IMR-90 (cell line): ENCODE measurements at regions not wholly inside any gene's neighbourhood (a gene's known extent, or its start where the extent isn't known, plus 50 kb on each side); places are given as distances from the start of the nearest gene placed in this dataset.

ENCODE experiments used
- ATAC-seq: fragments of 200-7000 bp; cut with Tn5 transposase; 2 replicates; pipeline ENCODE4 v1.9.1; 2020; ENCODE audit warnings: low read depth, mild to moderate bottlenecking, moderate library complexity
- BruUV-seq: library from RNA; stranded (reverse); fragments of 400-500 nt; replicated peaks from 2 replicates; lab custom pipeline; 2021; lab: Mats Ljungman, UMichigan
- CTCF ChIA-PET: fragments of 300-600 bp; formaldehyde crosslinking; extraction: SDS; loops from one replicate; lab custom pipeline; 2021; ENCODE audit warnings: antibody characterized with exemption; lab: Yijun Ruan, JAX
- POLR2A ChIA-PET: fragments of 300-600 bp; sonication (Branson Sonifier 250); formaldehyde crosslinking; loops from one replicate; lab custom pipeline; 2022; ENCODE audit warnings: antibody characterized with exemption; ENCODE audit not compliant: unreplicated experiment; lab: Charles Lee
- DNase-seq: peaks from one replicate; pipeline ENCODE4 v3.0.0; 2013
- H2AFZ ChIP-seq: replicated peaks from 2 replicates; pipeline ENCODE3; 2013; ENCODE audit warnings: low read length, mild to moderate bottlenecking; ENCODE audit not compliant: poor library complexity
- H2AK5ac ChIP-seq: 2 replicates; pipeline ENCODE4 v1.6.1; 2013; ENCODE audit warnings: low read depth, low read length, inconsistent platforms
- H2AK9ac ChIP-seq: replicated peaks from 2 replicates; pipeline ENCODE3; 2013; ENCODE audit warnings: mild to moderate bottlenecking, low read depth, low read length, moderate library complexity; ENCODE audit not compliant: poor library complexity
- H2BK120ac ChIP-seq: 2 replicates; pipeline ENCODE4 v1.6.1; 2013; ENCODE audit warnings: low read depth, low read length, inconsistent platforms
- H2BK15ac ChIP-seq: 3 replicates; pipeline ENCODE4 v1.6.1; 2013; ENCODE audit warnings: low read depth, low read length, inconsistent platforms
- H2BK20ac ChIP-seq: 2 replicates; pipeline ENCODE4 v1.6.1; 2013; ENCODE audit warnings: low read depth, mild to moderate bottlenecking, inconsistent platforms, low read length, moderate library complexity
- H2BK5ac ChIP-seq: 2 replicates; pipeline ENCODE4 v1.6.1; 2013; ENCODE audit warnings: mild to moderate bottlenecking, low read depth, low read length, inconsistent platforms; ENCODE audit not compliant: poor library complexity, severe bottlenecking
- H3K14ac ChIP-seq: replicated peaks from 2 replicates; pipeline ENCODE4 v1.6.1; 2013; ENCODE audit warnings: low read depth, low read length, inconsistent platforms
- H3K18ac ChIP-seq: 2 replicates; pipeline ENCODE4 v1.6.1; 2013; ENCODE audit warnings: low read depth, low read length, control low read depth
- H3K23ac ChIP-seq: 2 replicates; pipeline ENCODE4 v1.6.1; 2013; ENCODE audit warnings: low read depth, low read length, inconsistent platforms
- H3K27ac ChIP-seq: 2 replicates; pipeline ENCODE4 v1.5.1; 2013; ENCODE audit warnings: mild to moderate bottlenecking, control low read depth, low read length; ENCODE audit not compliant: insufficient read depth
- H3K27me3 ChIP-seq: 2 replicates; pipeline ENCODE4 v1.6.1; 2013; ENCODE audit warnings: low read length; ENCODE audit not compliant: control insufficient read depth, insufficient read depth
- H3K36me3 ChIP-seq: 2 replicates; pipeline ENCODE4 v1.6.1; 2013; ENCODE audit warnings: low read length, mixed read lengths; ENCODE audit not compliant: control insufficient read depth, insufficient read depth
- H3K4ac ChIP-seq: 2 replicates; pipeline ENCODE4 v1.6.1; 2013; ENCODE audit warnings: low read depth, low read length, inconsistent platforms
- H3K4me1 ChIP-seq: 2 replicates; pipeline ENCODE4 v1.6.1; 2013; ENCODE audit warnings: low read length, mixed read lengths; ENCODE audit not compliant: control insufficient read depth, insufficient read depth
- H3K4me2 ChIP-seq: 2 replicates; pipeline ENCODE4 v1.6.1; 2013; ENCODE audit warnings: low read depth, mild to moderate bottlenecking, control low read depth, low read length, moderate library complexity
- H3K4me3 ChIP-seq: 2 replicates; pipeline ENCODE4 v1.5.1; 2013; ENCODE audit warnings: low read depth, mild to moderate bottlenecking, control low read depth, low read length, moderate library complexity; ENCODE audit not compliant: insufficient read depth
- H3K56ac ChIP-seq: 2 replicates; pipeline ENCODE4 v1.6.1; 2013; ENCODE audit warnings: low read length, inconsistent platforms; ENCODE audit not compliant: insufficient read depth; ENCODE audit errors: extremely low read depth
- H3K79me1 ChIP-seq, 2 experiments: 2 replicates each; pipeline ENCODE4 v1.6.1; 2013; ENCODE audit warnings: low read length in 2 of 2, inconsistent platforms in 1 of 2, low read depth in 1 of 2
- H3K9ac ChIP-seq: 2 replicates; pipeline ENCODE4 v1.6.1; 2013; ENCODE audit warnings: low read depth, low read length, control low read depth
- H3K9me1 ChIP-seq: 2 replicates; pipeline ENCODE4 v1.6.1; 2013; ENCODE audit warnings: low read length, inconsistent platforms; ENCODE audit not compliant: insufficient read depth
- H3K9me3 ChIP-seq: 2 replicates; pipeline ENCODE4 v1.6.1; 2013; ENCODE audit warnings: low read length; ENCODE audit not compliant: control insufficient read depth, insufficient read depth
- H4K20me1 ChIP-seq: 2 replicates; pipeline ENCODE4 v1.6.1; 2013; ENCODE audit warnings: low read length, inconsistent platforms; ENCODE audit not compliant: insufficient read depth
- H4K5ac ChIP-seq: 2 replicates; pipeline ENCODE4 v1.6.1; 2013; ENCODE audit warnings: mild to moderate bottlenecking, low read depth, low read length, control low read depth
- H4K8ac ChIP-seq, 2 experiments: 2 replicates each; pipeline ENCODE4 v1.6.1; 2013; ENCODE audit warnings: low read depth in 2 of 2, low read length in 2 of 2, control low read depth in 1 of 2, inconsistent platforms in 1 of 2
- H4K91ac ChIP-seq: 2 replicates; pipeline ENCODE4 v1.6.1; 2013; ENCODE audit warnings: low read depth, low read length, inconsistent platforms; ENCODE audit not compliant: insufficient read depth
- BHLHE40 ChIP-seq: fragments of 150-350 bp; IDR thresholded peaks from 2 replicates; pipeline ENCODE4 v1.6.1; 2016; ENCODE audit warnings: mild to moderate bottlenecking, low read depth, low read length
- CEBPB ChIP-seq: IDR thresholded peaks from 2 replicates; pipeline ENCODE4 v1.6.1; 2012; ENCODE audit warnings: low read depth, low read length, improper control_type of control experiment
- CHD1 ChIP-seq: IDR thresholded peaks from 2 replicates; pipeline ENCODE4 v1.6.1; 2012; ENCODE audit warnings: low read depth, low read length, improper control_type of control experiment
- CTCF ChIP-seq: conservative IDR thresholded peaks from 2 replicates; pipeline ENCODE4 v1.5.1; 2012; ENCODE audit warnings: mild to moderate bottlenecking, low read depth, low read length, improper control_type of control experiment
- ELK1 ChIP-seq: fragments of 150-350 bp; IDR thresholded peaks from 2 replicates; pipeline ENCODE4 v1.6.1; 2016; ENCODE audit warnings: low read depth, mild to moderate bottlenecking, low read length, moderate library complexity, borderline replicate concordance
- FOS ChIP-seq: fragments of 150-350 bp; IDR thresholded peaks from 2 replicates; pipeline ENCODE4 v1.6.1; 2016; ENCODE audit warnings: low read depth, low read length
- MAFK ChIP-seq: IDR thresholded peaks from 2 replicates; pipeline ENCODE4 v1.6.1; 2012; ENCODE audit warnings: low read depth, low read length, improper control_type of control experiment
- MAZ ChIP-seq: IDR thresholded peaks from 2 replicates; pipeline ENCODE4 v1.6.1; 2012; ENCODE audit warnings: low read depth, mild to moderate bottlenecking, low read length, improper control_type of control experiment, moderate library complexity, borderline replicate concordance
- MXI1 ChIP-seq: IDR thresholded peaks from 2 replicates; pipeline ENCODE4 v1.6.1; 2012; ENCODE audit warnings: low read depth, mild to moderate bottlenecking, low read length, moderate library complexity, borderline replicate concordance
- NFE2L2 ChIP-seq: fragments of 150-350 bp; IDR thresholded peaks from 2 replicates; pipeline ENCODE4 v1.6.1; 2016; ENCODE audit warnings: low read depth, mild to moderate bottlenecking, low read length
- POLR2A ChIP-seq: IDR thresholded peaks from 2 replicates; pipeline ENCODE4 v1.6.1; 2012; ENCODE audit warnings: mild to moderate bottlenecking, low read depth, low read length
- RAD21 ChIP-seq: IDR thresholded peaks from 2 replicates; pipeline ENCODE4 v1.6.1; 2012; ENCODE audit warnings: low read length, improper control_type of control experiment
- RFX5 ChIP-seq: IDR thresholded peaks from 2 replicates; pipeline ENCODE4 v1.8.0; 2012; ENCODE audit warnings: low read depth, mild to moderate bottlenecking, low read length, moderate library complexity
- SMC3 ChIP-seq: fragments of 150-350 bp; IDR thresholded peaks from 2 replicates; pipeline ENCODE4 v1.6.1; 2016; ENCODE audit warnings: low read depth, mild to moderate bottlenecking, antibody characterized with exemption, low read length, moderate library complexity
- USF2 ChIP-seq: fragments of 150-350 bp; IDR thresholded peaks from 2 replicates; pipeline ENCODE4 v1.6.1; 2017; ENCODE audit warnings: mild to moderate bottlenecking, antibody characterized with exemption, low read length, low read depth
- WGBS, 2 experiments: methylation state at CpG; one replicate each; pipeline versions ENCODE4 v1.1.5 to v1.1.7; 2013; ENCODE audit warnings: missing lambda C conversion rate in 2 of 2; ENCODE audit not compliant: insufficient read length in 1 of 2; ENCODE audit errors: extremely low coverage in 2 of 2; 5-methylcytosine and 5-hydroxymethylcytosine counted together
- dilution Hi-C: fragments of 300-500 bp; cut with HindIII; formaldehyde crosslinking; loops from one replicate; pipeline ENCODE4 v1.14.3; 2018; ENCODE audit warnings: low sequenced_read_pairs; ENCODE audit not compliant: unreplicated experiment
- in situ Hi-C: fragments of 300-500 bp; cut with MboI; formaldehyde crosslinking; loops from 3 replicates; pipeline ENCODE4 v1.14.3; 2019; ENCODE audit warnings: low sequenced_read_pairs, inconsistent platforms, mixed read lengths
- intact Hi-C: fragments of 100-400 bp; cut with micrococcal nuclease; formaldehyde crosslinking; loops from 2 replicates; pipeline ENCODE4 v1.10.0; 2022

- Histone ChIP-seq H3K9me3 (peaks cover 5% of the 10 kb centered on the region), H3K36me3 (no peaks in the 10 kb centered on the region), H3K27ac (no peak overlapping the region), H3K18ac (no peak overlapping the region; the same call in 1 of the 2 replicates), H3K9ac (no peak overlapping the region), H4K91ac (no peak overlapping the region), H4K5ac (no peak overlapping the region), H2BK15ac (no peak overlapping the region), H3K4ac (no peak overlapping the region), H2AK9ac (no peak overlapping the region), H2AFZ (no peak overlapping the region), H3K4me1 (no peaks in the 10 kb centered on the region), H3K14ac (no peak overlapping the region), H3K4me3 (no peak overlapping the region), H3K23ac (no peak overlapping the region), H2BK120ac (no peak overlapping the region), H3K79me1 (no peaks in the 10 kb centered on the region), H2BK5ac (no peak overlapping the region), H3K9me1 (no peaks in the 10 kb centered on the region), H2BK20ac (no peak overlapping the region), H4K8ac (no peak overlapping the region), H4K20me1 (no peaks in the 10 kb centered on the region), H3K4me2 (no peak overlapping the region), H3K27me3 (no peaks in the 10 kb centered on the region), H3K56ac (no peak overlapping the region), H2AK5ac (no peak overlapping the region)
- dilution Hi-C loops: no loop called here
- CTCF ChIA-PET: interaction anchor here (1.1 kb wide), 1 partner anchor 17 kb away, joined by 3 read pairs; no protein-coding TSS in a partner anchor
- TF ChIP-seq FOS: no peak
- TF ChIP-seq RAD21: no peak
- no peak for TF ChIP-seq SMC3
- no peak for TF ChIP-seq USF2
- no peak for TF ChIP-seq MXI1
- TF ChIP-seq CEBPB: no peak
- no peak for TF ChIP-seq MAFK
- TF ChIP-seq CTCF: no peak
- TF ChIP-seq RFX5: no peak
- TF ChIP-seq ELK1: no peak
- no peak for TF ChIP-seq CHD1
- no peak for TF ChIP-seq BHLHE40
- no peak for TF ChIP-seq POLR2A
- no peak for TF ChIP-seq NFE2L2
- TF ChIP-seq MAZ: no peak
- DNase-seq: no peak
- no CpG with 5 or more reads among the region's 3 CpGs for WGBS, 2 experiments
- ATAC-seq: no peak
- intact Hi-C loops: no loop called here
- in situ Hi-C loops: no loop called here
- no TSS peak for BruUV-seq
- POLR2A ChIA-PET: no interaction called here
These were observed 343.9 kb downstream of the TBC1D4 start for GRCh38 chr13:75137911-75138571.
